Erythroblast (primary cell): ENCODE measurements at regions not wholly inside any gene's neighbourhood (a gene's known extent, or its start where the extent isn't known, plus 50 kb on each side); places are given as distances from the start of the nearest gene placed in this dataset.

Experiments
- GATA1 ChIP-seq: IDR thresholded peaks from 2 replicates; pipeline ENCODE4 v1.6.1; 2011; ENCODE audit warnings: low read depth, mild to moderate bottlenecking, control low read depth, low read length, moderate library complexity
- POLR2A ChIP-seq: IDR thresholded peaks from 2 replicates; pipeline ENCODE4 v1.6.1; 2011; ENCODE audit warnings: mild to moderate bottlenecking, low read length

- TF ChIP-seq POLR2A (no peak), GATA1 (no peak)
Measured at GRCh38 chr10:57222129-57222528, 861.1 kb upstream of the ZWINT start.
